ENCODE measurements at regions not wholly inside any gene's neighbourhood (a gene's known extent, or its start where the extent isn't known, plus 50 kb on each side); places are given as distances from the start of the nearest gene placed in this dataset.
A peak's percentile ranks its signal among the peaks of the same experiment; 100 is the strongest.

DNA sequence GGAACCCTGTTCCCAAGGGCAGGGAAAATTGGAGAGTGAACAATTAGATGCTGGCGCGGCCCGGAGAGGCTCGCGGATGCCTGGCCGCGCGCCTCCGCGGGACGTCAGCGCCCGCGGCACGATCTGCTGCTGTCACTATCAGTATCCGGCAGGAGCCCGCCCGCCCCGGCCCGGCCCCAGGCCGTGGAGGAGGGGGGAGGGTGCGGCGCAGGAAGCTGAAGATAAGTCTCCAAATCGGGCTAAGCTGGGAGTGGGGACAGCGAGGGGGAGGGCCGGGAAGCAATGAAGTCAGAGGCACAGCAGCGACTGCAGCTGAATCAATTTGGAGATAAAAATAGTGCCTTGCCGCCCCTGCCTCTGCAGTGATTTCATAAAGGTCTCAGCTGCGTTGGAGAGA is 441.5 kb upstream of the KLF12 start:
- no peak for TF ChIP-seq CTCF (IDR thresholded peaks at IDR 0.05)
- Histone ChIP-seq H3K36me3 (ENCODE audit: control insufficient read depth, insufficient read depth, low read length) (no peaks in the 10 kb centered on the region), H3K4me1 (ENCODE audit: control insufficient read depth, insufficient read depth, low read length) (peaks cover 10% of the 10 kb centered on the region), H3K27ac (ENCODE audit: low read length) (no peak overlapping the region), H3K4me3 (ENCODE audit: low read length) (no peak overlapping the region), H3K9me3 (ENCODE audit: control insufficient read depth, insufficient read depth, low read length) (no peaks in the 10 kb centered on the region), H3K27me3 (ENCODE audit: control insufficient read depth, insufficient read depth, low read length) (peaks cover 26% of the 10 kb centered on the region)
- H3K27me3 Mint-ChIP-seq (ENCODE audit: low read depth in 2 of 2) = peaks cover 41 to 52% of the 10 kb centered on the region in 2 donors
- no peaks in the 10 kb centered on the region for H3K9me3 Mint-ChIP-seq
- no peak overlapping the region for H3K27ac Mint-ChIP-seq
- intact Hi-C loops (cut with micrococcal nuclease) = no loop called here
- H3K4me3 Mint-ChIP-seq = peak overlapping the region; percentile 58
- WGBS (ENCODE audit: insufficient coverage) = under 1% methylated on average over 29 of the region's 29 CpGs
- DNase-seq (peak in 1 of 2 donors; percentile 59), ATAC-seq (peak; percentile 74 to 98 (median 80))
- no peaks in the 10 kb centered on the region for H3K36me3 Mint-ChIP-seq
- peaks cover 0 to 13% of the 10 kb centered on the region in 2 donors for H3K4me1 Mint-ChIP-seq

DNA sequence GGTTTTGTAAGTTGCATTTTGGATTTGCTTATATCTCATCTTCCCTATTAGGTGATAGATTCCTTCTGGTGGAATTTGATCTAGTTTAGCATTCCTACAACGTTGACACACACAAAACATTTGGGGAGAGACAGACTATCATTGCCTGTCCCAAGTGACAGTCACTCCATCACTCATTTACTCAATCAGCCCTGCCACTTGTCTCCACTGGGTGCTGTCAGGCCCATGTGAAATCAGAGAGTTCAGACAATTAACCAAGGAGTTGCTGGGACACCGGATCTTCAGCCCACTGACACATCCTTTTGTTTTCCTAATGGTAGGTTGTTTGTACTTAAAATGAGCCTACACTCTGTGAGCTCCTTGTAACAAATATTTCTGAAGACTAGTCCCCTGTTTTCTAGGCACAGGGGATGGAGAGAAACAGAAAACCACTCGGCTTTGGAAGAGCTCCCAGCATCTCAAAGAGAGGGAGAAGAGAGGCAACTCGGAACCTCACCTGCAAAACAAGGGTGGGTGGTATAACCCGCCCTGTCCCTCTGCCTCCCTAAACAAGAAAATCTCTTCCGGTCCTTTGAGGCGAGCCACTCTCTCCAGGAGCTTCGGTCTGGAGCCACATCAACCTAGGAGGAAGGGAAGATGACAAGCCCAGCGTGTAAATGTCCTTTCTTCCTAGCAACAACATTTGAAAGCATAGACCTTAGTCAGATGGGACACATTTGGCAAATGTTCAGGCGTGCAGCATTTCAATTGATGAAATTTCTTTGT is 440.9 kb upstream of the KLF12 start:
- no peak for TF ChIP-seq CTCF (IDR thresholded peaks at IDR 0.05)
- Histone ChIP-seq H3K27ac (ENCODE audit: low read length) (no peak overlapping the region), H3K36me3 (ENCODE audit: control insufficient read depth, insufficient read depth, low read length) (no peaks in the 10 kb centered on the region), H3K27me3 (ENCODE audit: control insufficient read depth, insufficient read depth, low read length) (peaks cover 26% of the 10 kb centered on the region), H3K4me3 (ENCODE audit: low read length) (no peak overlapping the region), H3K9me3 (ENCODE audit: control insufficient read depth, insufficient read depth, low read length) (no peaks in the 10 kb centered on the region), H3K4me1 (ENCODE audit: control insufficient read depth, insufficient read depth, low read length) (peaks cover 10% of the 10 kb centered on the region)
- intact Hi-C loops (cut with micrococcal nuclease) = no loop called here
- peaks cover 40 to 51% of the 10 kb centered on the region in 2 donors for H3K27me3 Mint-ChIP-seq (ENCODE audit: low read depth in 2 of 2)
- peak overlapping the region; percentile 58 for H3K4me3 Mint-ChIP-seq
- H3K27ac Mint-ChIP-seq = no peak overlapping the region
- H3K36me3 Mint-ChIP-seq = no peaks in the 10 kb centered on the region
- H3K9me3 Mint-ChIP-seq = no peaks in the 10 kb centered on the region
- DNase-seq = no peak
- 19% methylated on average over 8 of the region's 10 CpGs for WGBS (ENCODE audit: insufficient coverage)
- peaks cover 0 to 13% of the 10 kb centered on the region in 2 donors for H3K4me1 Mint-ChIP-seq
- peak in 2 of 3 donors; percentile 16 to 22 for ATAC-seq

GRCh38 chr13:74573654-74574053 is 439.4 kb upstream of the KLF12 start:
- Histone ChIP-seq H3K27ac (ENCODE audit: low read length) (no peak overlapping the region), H3K36me3 (ENCODE audit: control insufficient read depth, insufficient read depth, low read length) (no peaks in the 10 kb centered on the region), H3K4me3 (ENCODE audit: low read length) (no peak overlapping the region), H3K4me1 (ENCODE audit: control insufficient read depth, insufficient read depth, low read length) (peaks cover 10% of the 10 kb centered on the region), H3K9me3 (ENCODE audit: control insufficient read depth, insufficient read depth, low read length) (no peaks in the 10 kb centered on the region), H3K27me3 (ENCODE audit: control insufficient read depth, insufficient read depth, low read length) (peaks cover 26% of the 10 kb centered on the region)
- H3K27ac Mint-ChIP-seq = no peak overlapping the region
- TF ChIP-seq CTCF (IDR thresholded peaks at IDR 0.05) = no peak
- 80% methylated on average over 7 of the region's 7 CpGs for WGBS (ENCODE audit: insufficient coverage)
- ATAC-seq (no peak), DNase-seq (peak in 1 of 2 donors; percentile 6)
- peaks cover 43 to 60% of the 10 kb centered on the region in 2 donors for H3K27me3 Mint-ChIP-seq (ENCODE audit: low read depth in 2 of 2)
- H3K4me3 Mint-ChIP-seq = no peak overlapping the region
- intact Hi-C loops (cut with micrococcal nuclease) = no loop called here
- H3K4me1 Mint-ChIP-seq = peaks cover 0 to 13% of the 10 kb centered on the region in 2 donors
- no peaks in the 10 kb centered on the region for H3K9me3 Mint-ChIP-seq
- H3K36me3 Mint-ChIP-seq = no peaks in the 10 kb centered on the region

DNA sequence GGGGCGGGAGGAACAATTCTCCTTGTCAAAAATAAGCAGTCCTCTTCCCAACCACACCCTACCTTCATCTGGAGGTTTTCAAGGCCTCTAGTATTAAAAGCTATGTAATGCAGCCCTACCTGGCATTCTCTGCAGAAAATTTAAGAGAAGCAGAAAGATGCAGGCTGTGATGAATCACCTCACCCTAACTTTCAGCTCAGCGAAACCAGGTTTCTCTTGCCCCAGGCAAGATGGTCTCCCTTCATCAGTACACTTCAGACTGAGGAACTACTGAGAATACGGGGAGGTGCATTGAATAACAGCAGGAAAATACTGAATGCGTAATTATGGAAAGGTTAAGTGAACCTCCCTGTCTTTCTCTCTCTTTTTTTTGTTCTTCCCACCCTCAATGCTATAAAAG is 437.6 kb upstream of the KLF12 start:
- 89% methylated on average over 4 of the region's 4 CpGs for WGBS (ENCODE audit: insufficient coverage)
- no peaks in the 10 kb centered on the region for H3K9me3 Mint-ChIP-seq
- no peaks in the 10 kb centered on the region for H3K9me3 ChIP-seq (ENCODE audit: control insufficient read depth, insufficient read depth, low read length)
- peaks cover 0 to 13% of the 10 kb centered on the region in 2 donors for H3K4me1 Mint-ChIP-seq
- TF ChIP-seq CTCF (IDR thresholded peaks at IDR 0.05) = no peak
- H3K27ac Mint-ChIP-seq = no peak overlapping the region
- no peak overlapping the region for H3K4me3 Mint-ChIP-seq
- peaks cover 26% of the 10 kb centered on the region for H3K27me3 ChIP-seq (ENCODE audit: control insufficient read depth, insufficient read depth, low read length)
- peaks cover 10% of the 10 kb centered on the region for H3K4me1 ChIP-seq (ENCODE audit: control insufficient read depth, insufficient read depth, low read length)
- DNase-seq (no peak), ATAC-seq (no peak)
- H3K4me3 ChIP-seq (ENCODE audit: low read length) = no peak overlapping the region
- intact Hi-C loops (cut with micrococcal nuclease) = no loop called here
- no peak overlapping the region for H3K27ac ChIP-seq (ENCODE audit: low read length)
- H3K36me3 ChIP-seq (ENCODE audit: control insufficient read depth, insufficient read depth, low read length) = no peaks in the 10 kb centered on the region
- H3K36me3 Mint-ChIP-seq = peaks cover under 1% of the 10 kb centered on the region
- peaks cover 40 to 73% of the 10 kb centered on the region in 2 donors for H3K27me3 Mint-ChIP-seq (ENCODE audit: low read depth in 2 of 2)
